NCI-H510A treated with DMSO at 0.1 percent for 48 hours (cell line): ENCODE measurements at regions not wholly inside any gene's neighbourhood (a gene's known extent, or its start where the extent isn't known, plus 50 kb on each side); places are given as distances from the start of the nearest gene placed in this dataset.
"Not testable (repeated sequence)": the region's sequence is repeated elsewhere in the genome, so short reads cannot be mapped to it uniquely, and the experiment has no call there.

Experiments used
- DNase-seq: peaks from one replicate; lab custom pipeline; 2025; lab: John Stamatoyannopoulos, UW

DNA sequence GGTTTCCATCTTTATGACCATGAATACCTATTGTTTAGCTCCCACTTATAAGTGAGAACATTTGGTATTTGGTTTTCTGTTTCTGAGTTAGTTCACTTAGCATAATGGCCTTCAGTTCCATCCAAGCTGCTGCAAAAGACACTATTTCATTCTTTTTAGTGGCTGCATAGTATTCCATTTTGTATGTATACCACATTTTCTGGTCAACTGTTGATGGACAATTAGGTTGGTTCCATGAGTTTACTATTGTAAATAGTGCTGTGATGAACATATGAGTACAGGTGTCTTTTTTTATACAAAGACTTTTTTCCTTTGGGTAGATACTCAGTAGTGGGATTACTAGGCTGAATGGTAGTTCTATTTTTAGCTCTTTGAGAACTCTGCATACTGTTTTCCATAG is 87.8 kb upstream of the GOT2 start:
- no peak for DNase-seq

GRCh38 chr16:58820411-58820810 is 86.3 kb upstream of the GOT2 start:
- no peak for DNase-seq

DNA sequence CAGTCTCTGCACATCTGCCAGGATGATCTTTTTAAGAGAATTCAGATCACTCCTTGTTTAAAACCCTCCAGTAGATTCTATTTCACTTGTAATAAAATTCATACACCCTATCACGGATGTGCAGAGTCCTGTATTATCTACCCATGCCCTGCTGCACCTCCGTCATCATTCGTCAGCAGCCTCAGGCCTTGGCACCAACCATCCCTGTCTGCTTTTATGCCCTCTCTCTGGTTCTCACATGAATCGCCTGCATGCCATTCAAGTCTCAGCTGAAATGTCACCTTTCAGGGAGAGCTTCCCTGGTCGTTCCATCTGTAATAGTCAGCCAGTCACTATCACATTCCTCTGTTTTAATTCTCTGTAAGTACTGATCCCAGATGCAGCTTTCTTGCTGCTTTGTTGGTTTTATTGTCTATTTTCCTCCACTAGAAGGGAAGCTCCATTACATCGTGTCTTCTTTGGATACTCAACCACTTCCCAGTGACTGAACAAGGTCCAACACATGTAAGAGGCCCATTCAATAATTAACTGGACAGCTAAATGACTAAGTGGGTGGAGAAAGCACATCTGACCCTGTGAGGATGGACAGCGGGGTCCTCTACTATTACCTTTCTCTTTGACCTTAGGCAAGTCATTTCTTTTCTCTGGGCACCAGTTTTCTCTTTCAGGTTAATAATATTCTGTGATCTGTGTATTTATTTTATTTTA is 81.2 kb upstream of the GOT2 start:
- no peak for DNase-seq

DNA sequence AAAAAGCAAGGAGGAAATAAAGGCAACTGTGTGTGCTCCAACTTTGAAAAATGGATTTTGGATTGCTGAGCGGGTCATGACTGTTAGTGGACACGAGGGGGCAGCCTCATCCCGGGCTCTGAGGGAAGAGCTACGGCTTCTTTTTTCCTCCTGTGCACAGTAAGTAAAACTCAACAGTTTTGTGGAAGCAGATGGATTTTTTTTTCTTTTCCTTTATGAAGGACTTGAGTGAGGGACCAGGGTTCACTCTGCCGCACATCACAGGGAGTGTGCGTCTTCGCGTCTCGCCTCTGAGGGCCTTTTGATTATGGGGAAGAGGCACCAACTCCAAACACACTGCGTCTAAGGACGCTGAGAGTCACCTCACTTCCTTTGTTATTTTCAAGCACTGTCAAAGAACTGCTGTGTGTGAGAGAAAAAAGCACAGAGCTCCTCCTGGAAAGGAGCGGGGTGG is 80.3 kb upstream of the GOT2 start:
- DNase-seq: peak; percentile 48

DNA sequence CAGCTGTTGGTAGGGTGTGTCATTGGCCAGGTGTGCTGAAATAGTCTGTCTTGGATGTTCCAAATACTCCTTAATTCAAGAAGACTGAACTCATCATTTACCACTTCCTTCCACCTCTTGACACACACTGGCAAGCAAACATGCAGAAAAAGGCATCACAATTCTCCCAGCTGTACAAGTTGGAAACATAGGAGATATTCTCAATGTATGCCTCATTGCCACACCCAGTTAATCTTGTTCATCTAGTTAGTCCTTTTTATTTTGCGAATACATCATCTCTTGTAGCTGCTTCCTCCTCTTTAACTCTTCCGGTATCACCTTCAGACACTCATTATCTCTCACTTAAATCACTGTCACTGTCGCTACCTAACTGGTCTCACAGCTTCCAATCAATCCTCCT is 75.1 kb upstream of the GOT2 start:
- no peak for DNase-seq

GRCh38 chr16:58807276-58807675 is 73.2 kb upstream of the GOT2 start:
- DNase-seq: no peak

DNA sequence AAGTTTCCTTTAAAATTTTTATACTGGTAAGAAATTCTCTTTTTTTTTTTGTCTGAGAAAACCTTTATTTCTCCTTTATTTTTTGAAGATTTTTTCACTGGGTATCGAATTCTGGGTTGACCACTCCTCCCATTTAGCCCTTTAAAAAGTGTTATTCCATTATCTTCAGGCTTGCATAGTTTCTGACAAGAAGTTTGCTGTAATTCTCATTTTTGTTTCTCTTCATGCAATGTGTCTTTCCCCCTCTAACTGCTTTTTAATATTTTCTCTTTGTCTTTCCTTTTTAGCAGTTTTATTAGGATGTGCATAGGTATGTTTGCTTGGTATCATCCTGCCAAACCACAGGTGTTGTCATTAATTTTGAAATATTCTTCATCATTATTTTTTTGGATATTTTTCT is 67.7 kb upstream of the GOT2 start:
- no peak for DNase-seq

- DNase-seq: no peak
These were observed 63.2 kb upstream of the GOT2 start for GRCh38 chr16:58797137-58797801.

DNA sequence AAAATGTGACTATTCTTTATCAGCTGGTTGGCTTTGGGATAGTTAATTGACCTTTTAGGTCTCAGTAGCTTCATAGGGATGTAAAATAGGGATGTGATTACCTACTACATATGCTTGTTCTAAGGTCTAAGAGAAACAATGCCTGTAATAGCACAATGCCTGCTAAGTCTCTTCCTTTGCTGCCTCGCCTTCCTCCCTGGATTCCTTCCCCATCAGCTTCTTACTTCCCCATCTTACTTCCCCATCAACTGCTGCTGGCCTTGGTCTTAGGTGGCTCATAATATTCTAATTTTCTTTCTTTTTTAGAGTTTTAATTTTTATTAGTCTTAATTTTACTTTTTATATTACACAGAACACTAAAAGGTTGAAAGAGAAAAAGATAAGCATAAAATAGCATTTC is 59.2 kb upstream of the GOT2 start:
- DNase-seq: no peak

- DNase-seq: no peak
These were observed 58.1 kb upstream of the GOT2 start for GRCh38 chr16:58792188-58792587.

- not testable (repeated sequence) for DNase-seq
These were observed 56.9 kb upstream of the GOT2 start for GRCh38 chr16:58790816-58791557.

DNA sequence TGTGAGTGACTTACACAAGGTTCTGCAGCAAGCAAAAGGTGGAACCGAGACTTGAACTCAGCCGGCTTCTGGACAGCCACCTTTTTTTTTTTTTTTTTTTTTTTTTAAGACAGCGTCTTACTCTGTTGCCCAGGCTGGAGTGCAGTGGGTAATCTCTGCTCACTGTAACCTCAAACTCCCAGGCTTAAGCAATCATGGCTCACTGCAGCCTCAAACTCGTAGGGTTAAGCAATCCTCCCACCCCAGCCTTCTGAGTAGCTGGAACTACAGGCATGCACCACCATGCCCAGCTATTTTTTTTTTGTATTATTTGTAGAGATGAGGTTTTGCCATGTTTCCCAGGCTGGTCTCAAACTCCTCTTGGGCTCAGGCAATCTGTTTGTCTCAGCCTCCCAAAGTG is 55.2 kb upstream of the GOT2 start:
- DNase-seq: no peak
